DOHH2 (cell line): ENCODE measurements at regions not wholly inside any gene's neighbourhood (a gene's known extent, or its start where the extent isn't known, plus 50 kb on each side); places are given as distances from the start of the nearest gene placed in this dataset.

Experiments used
- H3F3A ChIP-seq: fragments of 200-600 bp; sonication (generic), shearing (Covaris generic); 2 replicates; pipeline ENCODE4 v1.6.0; 2016; ENCODE audit warnings: antibody characterized with exemption, mild to moderate bottlenecking; ENCODE audit not compliant: control insufficient read depth, insufficient read depth
- H3K27ac ChIP-seq: fragments of 200-600 bp; sonication (generic); 2 replicates; pipeline ENCODE4 v1.5.1; 2014; ENCODE audit warnings: low read depth, mild to moderate bottlenecking, low read length, moderate library complexity
- H3K27me3 ChIP-seq: fragments of 200-600 bp; sonication (generic); 2 replicates; pipeline ENCODE4 v1.6.1; 2014; ENCODE audit warnings: mild to moderate bottlenecking, low read length, mixed read lengths; ENCODE audit not compliant: control insufficient read depth
- H3K36me3 ChIP-seq: fragments of 200-600 bp; sonication (generic); 2 replicates; pipeline ENCODE4 v1.6.1; 2014; ENCODE audit warnings: mild to moderate bottlenecking, low read length, moderate library complexity, mixed read lengths; ENCODE audit not compliant: control insufficient read depth
- H3K4me1 ChIP-seq: fragments of 200-600 bp; sonication (generic); 2 replicates; pipeline ENCODE4 v1.6.1; 2014; ENCODE audit warnings: mild to moderate bottlenecking, low read length, mixed read lengths; ENCODE audit not compliant: control insufficient read depth
- H3K4me2 ChIP-seq: fragments of 200-600 bp; sonication (generic); 2 replicates; pipeline ENCODE4 v1.6.0; 2014; ENCODE audit warnings: mild to moderate bottlenecking, low read length, moderate library complexity
- H3K4me3 ChIP-seq: fragments of 200-600 bp; sonication (generic); 2 replicates; pipeline ENCODE4 v1.5.1; 2014; ENCODE audit warnings: mild to moderate bottlenecking, low read length, mixed read lengths
- H3K79me2 ChIP-seq: fragments of 200-600 bp; sonication (generic); 2 replicates; pipeline ENCODE4 v1.6.1; 2014; ENCODE audit warnings: mild to moderate bottlenecking, low read length, mixed read lengths; ENCODE audit not compliant: control insufficient read depth
- H3K9me2 ChIP-seq: fragments of 200-600 bp; sonication (generic); replicated peaks from 2 replicates; pipeline ENCODE4 v1.6.1; 2014; ENCODE audit warnings: mild to moderate bottlenecking, low read length, mixed read lengths; ENCODE audit not compliant: control insufficient read depth
- H3K9me3 ChIP-seq: fragments of 200-600 bp; sonication (generic); 2 replicates; pipeline ENCODE4 v1.6.1; 2014; ENCODE audit warnings: antibody characterized with exemption, low read length, mixed read lengths; ENCODE audit not compliant: control insufficient read depth, insufficient read depth
- H4K20me1 ChIP-seq: fragments of 200-600 bp; sonication (generic); 2 replicates; pipeline ENCODE4 v1.6.0; 2014; ENCODE audit warnings: low read depth, mild to moderate bottlenecking, antibody characterized with exemption, low read length, moderate library complexity; ENCODE audit not compliant: control insufficient read depth, insufficient read depth
- EZH2phosphoT487 ChIP-seq: fragments of 200-600 bp; sonication (generic); IDR thresholded peaks from 2 replicates; pipeline ENCODE4 v1.6.1; 2017; ENCODE audit warnings: borderline replicate concordance, mild to moderate bottlenecking, antibody characterized with exemption, low read length, moderate library complexity, mixed read lengths
- TF ChIP-seq, protein P1 (sequence below): fragments of 200-600 bp; sonication (generic); IDR thresholded peaks from one replicate; pipeline ENCODE4 v1.5.1; 2014; ENCODE audit warnings: antibody characterized with exemption, mild to moderate bottlenecking, low read depth, low read length; ENCODE audit not compliant: poor library complexity, severe bottlenecking

DNA sequence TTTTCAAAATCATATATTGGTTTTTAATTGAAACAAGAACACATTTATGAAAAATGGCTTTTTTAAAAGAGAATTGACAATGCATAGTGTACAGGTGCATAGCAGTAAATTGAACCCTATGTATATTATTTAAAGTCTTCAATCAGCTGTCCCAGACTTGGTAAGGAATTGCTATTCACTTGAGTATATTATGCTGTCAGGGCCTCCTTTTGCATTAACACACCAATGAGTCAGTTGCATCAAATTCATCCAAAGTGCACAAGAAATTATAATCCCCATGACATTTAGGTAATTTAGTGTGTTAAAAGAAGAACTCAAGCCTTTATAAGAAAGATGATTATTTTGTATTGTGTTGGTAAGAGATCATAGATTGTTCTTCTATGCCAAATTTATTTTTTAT is 748.8 kb upstream of the RIOK2 start:
- H3K4me2 ChIP-seq = no peak overlapping the region
- no peaks in the 10 kb centered on the region for H3K9me2 ChIP-seq
- no peaks in the 10 kb centered on the region for H3K36me3 ChIP-seq
- no peak overlapping the region for H3K4me3 ChIP-seq
- no peaks in the 10 kb centered on the region for H4K20me1 ChIP-seq
- no peaks in the 10 kb centered on the region for H3K27me3 ChIP-seq
- no peaks in the 10 kb centered on the region for H3K9me3 ChIP-seq
- TF ChIP-seq EZH2phosphoT487 = no peak
- TF ChIP-seq, protein P1, sequence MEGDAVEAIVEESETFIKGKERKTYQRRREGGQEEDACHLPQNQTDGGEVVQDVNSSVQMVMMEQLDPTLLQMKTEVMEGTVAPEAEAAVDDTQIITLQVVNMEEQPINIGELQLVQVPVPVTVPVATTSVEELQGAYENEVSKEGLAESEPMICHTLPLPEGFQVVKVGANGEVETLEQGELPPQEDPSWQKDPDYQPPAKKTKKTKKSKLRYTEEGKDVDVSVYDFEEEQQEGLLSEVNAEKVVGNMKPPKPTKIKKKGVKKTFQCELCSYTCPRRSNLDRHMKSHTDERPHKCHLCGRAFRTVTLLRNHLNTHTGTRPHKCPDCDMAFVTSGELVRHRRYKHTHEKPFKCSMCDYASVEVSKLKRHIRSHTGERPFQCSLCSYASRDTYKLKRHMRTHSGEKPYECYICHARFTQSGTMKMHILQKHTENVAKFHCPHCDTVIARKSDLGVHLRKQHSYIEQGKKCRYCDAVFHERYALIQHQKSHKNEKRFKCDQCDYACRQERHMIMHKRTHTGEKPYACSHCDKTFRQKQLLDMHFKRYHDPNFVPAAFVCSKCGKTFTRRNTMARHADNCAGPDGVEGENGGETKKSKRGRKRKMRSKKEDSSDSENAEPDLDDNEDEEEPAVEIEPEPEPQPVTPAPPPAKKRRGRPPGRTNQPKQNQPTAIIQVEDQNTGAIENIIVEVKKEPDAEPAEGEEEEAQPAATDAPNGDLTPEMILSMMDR = no peak
- H3K4me1 ChIP-seq = no peaks in the 10 kb centered on the region
- H3K27ac ChIP-seq = no peak overlapping the region
- H3F3A ChIP-seq = no peaks in the 10 kb centered on the region
- no peaks in the 10 kb centered on the region for H3K79me2 ChIP-seq

DNA sequence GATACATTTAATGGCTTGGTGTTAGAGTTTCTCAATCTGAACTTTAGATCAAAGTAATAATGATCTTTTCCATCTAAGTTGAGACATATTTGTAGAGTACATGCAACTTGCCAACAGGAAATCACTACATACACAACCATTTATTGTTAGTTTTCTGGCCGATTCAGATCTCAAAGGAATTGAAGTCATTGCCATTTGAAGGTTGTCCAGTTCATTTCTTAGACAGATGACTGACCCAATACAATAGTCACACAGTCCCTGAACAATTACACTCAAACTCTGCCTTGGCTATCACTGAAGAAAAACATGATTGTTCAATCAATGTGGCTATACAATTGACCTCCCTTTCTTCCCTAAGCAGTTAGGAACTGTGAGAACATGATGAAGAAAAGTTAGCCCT is 753.2 kb upstream of the RIOK2 start:
- no peaks in the 10 kb centered on the region for H3K9me2 ChIP-seq
- H3K9me3 ChIP-seq = no peaks in the 10 kb centered on the region
- H3K4me1 ChIP-seq = no peaks in the 10 kb centered on the region
- no peaks in the 10 kb centered on the region for H3K79me2 ChIP-seq
- H3K4me3 ChIP-seq = no peak overlapping the region
- TF ChIP-seq, protein P1 = no peak
- no peak for TF ChIP-seq EZH2phosphoT487
- H4K20me1 ChIP-seq = no peaks in the 10 kb centered on the region
- H3F3A ChIP-seq = no peaks in the 10 kb centered on the region
- H3K4me2 ChIP-seq = no peak overlapping the region
- H3K27me3 ChIP-seq = no peaks in the 10 kb centered on the region
- H3K36me3 ChIP-seq = no peaks in the 10 kb centered on the region
- no peak overlapping the region for H3K27ac ChIP-seq

DNA sequence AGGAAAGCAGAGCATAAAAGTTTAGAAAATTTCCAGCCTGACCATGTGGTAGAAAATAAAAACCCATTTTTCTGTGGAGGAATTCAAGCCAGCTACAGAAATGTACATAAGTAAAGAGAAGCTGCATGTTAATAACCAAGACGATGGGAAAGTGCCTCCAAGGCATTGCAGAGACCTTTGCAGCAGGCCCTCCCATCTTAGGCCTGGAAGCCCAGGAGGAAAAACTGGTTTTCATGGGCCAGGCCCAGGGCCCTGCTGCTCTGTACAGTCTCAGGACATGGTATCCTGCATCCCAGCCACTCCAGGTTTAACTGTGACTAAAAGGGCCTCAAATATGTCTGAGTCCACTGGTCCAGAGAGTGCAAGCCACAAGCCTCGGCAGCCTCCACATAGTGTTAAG is 754.8 kb upstream of the RIOK2 start:
- Histone ChIP-seq H3K36me3 (no peaks in the 10 kb centered on the region), H3K79me2 (no peaks in the 10 kb centered on the region), H3K27ac (no peak overlapping the region), H3K27me3 (no peaks in the 10 kb centered on the region), H3K9me3 (no peaks in the 10 kb centered on the region), H3K4me2 (no peak overlapping the region), H3K4me3 (no peak overlapping the region), H4K20me1 (no peaks in the 10 kb centered on the region), H3K9me2 (no peaks in the 10 kb centered on the region), H3K4me1 (no peaks in the 10 kb centered on the region), H3F3A (no peaks in the 10 kb centered on the region)
- TF ChIP-seq, protein P1 = no peak
- no peak for TF ChIP-seq EZH2phosphoT487

DNA sequence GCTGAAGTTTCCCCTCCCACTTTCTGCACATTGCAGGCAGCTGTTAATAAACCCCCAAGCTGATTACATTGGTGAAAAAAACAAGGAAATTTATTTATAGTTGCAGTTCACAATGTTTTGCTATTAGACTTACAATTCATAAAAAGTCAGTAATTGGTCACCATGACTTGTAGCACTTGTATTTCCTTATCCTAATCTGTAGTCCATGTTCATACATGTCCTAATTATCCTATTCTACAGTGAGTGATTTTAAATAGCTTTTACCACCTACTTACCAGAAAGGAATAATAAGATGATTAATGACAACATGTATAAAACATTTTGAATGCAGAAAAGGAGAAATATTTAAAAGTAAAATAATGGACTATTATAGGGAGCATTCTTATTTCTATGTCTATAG is 760.0 kb upstream of the RIOK2 start:
- no peaks in the 10 kb centered on the region for H3K9me3 ChIP-seq
- no peak overlapping the region for H3K4me3 ChIP-seq
- TF ChIP-seq, protein P1 = no peak
- TF ChIP-seq EZH2phosphoT487 = no peak
- no peak overlapping the region for H3K4me2 ChIP-seq
- no peaks in the 10 kb centered on the region for H3K27me3 ChIP-seq
- H3K9me2 ChIP-seq = no peaks in the 10 kb centered on the region
- no peaks in the 10 kb centered on the region for H4K20me1 ChIP-seq
- no peaks in the 10 kb centered on the region for H3K4me1 ChIP-seq
- H3K36me3 ChIP-seq = no peaks in the 10 kb centered on the region
- H3K27ac ChIP-seq = no peak overlapping the region
- H3K79me2 ChIP-seq = no peaks in the 10 kb centered on the region
- no peaks in the 10 kb centered on the region for H3F3A ChIP-seq
